Liver (tissue), 7 donors: ENCODE measurements at regions not wholly inside any gene's neighbourhood (a gene's known extent, or its start where the extent isn't known, plus 50 kb on each side); places are given as distances from the start of the nearest gene placed in this dataset.

ENCODE experiments used
- DNase-seq: peaks from one replicate; pipeline ENCODE4 v3.0.0-alpha.2; 2017; ENCODE audit warnings: low spot score
- H3K27ac ChIP-seq, 2 donors: one replicate each; pipeline ENCODE4 v1.7.0; 2013; ENCODE audit warnings: inconsistent platforms in 2 of 2, low read length in 2 of 2, control low read depth in 1 of 2, low read depth in 1 of 2, mild to moderate bottlenecking in 1 of 2
- H3K27me3 ChIP-seq, 4 donors: one replicate each; pipeline versions ENCODE4 v1.6.1 to v1.7.0; 2013; ENCODE audit warnings: low read length in 3 of 4, inconsistent platforms in 1 of 4, mild to moderate bottlenecking in 1 of 4, moderate library complexity in 1 of 4; ENCODE audit not compliant: control insufficient read depth in 4 of 4, insufficient read depth in 4 of 4
- H3K36me3 ChIP-seq, 4 donors: one replicate each; pipeline versions ENCODE4 v1.6.1 to v1.7.0; 2013; ENCODE audit warnings: low read length in 3 of 4, mild to moderate bottlenecking in 3 of 4, low read depth in 1 of 4, moderate library complexity in 1 of 4; ENCODE audit not compliant: control insufficient read depth in 4 of 4, insufficient read depth in 3 of 4
- H3K4me1 ChIP-seq, 4 donors: one replicate each; pipeline versions ENCODE4 v1.6.1 to v1.7.0; 2013; ENCODE audit warnings: low read length in 3 of 4, mild to moderate bottlenecking in 3 of 4, moderate library complexity in 1 of 4; ENCODE audit not compliant: control insufficient read depth in 4 of 4, insufficient read depth in 4 of 4
- H3K4me3 ChIP-seq, 3 donors: one replicate each; pipeline versions ENCODE4 v1.6.1 to v1.7.0; 2013; ENCODE audit warnings: low read length in 3 of 3, control low read depth in 1 of 3, low read depth in 1 of 3, mild to moderate bottlenecking in 1 of 3
- H3K9ac ChIP-seq, 2 donors: one replicate each; pipeline ENCODE4 v1.7.0; 2013; ENCODE audit warnings: low read length in 2 of 2, mild to moderate bottlenecking in 2 of 2, moderate library complexity in 2 of 2, control low read depth in 1 of 2, low read depth in 1 of 2
- H3K9me3 ChIP-seq, 4 donors: one replicate each; pipeline versions ENCODE4 v1.6.1 to v1.7.0; 2013; ENCODE audit warnings: low read length in 3 of 4; ENCODE audit not compliant: control insufficient read depth in 4 of 4
- EGR1 ChIP-seq, 2 donors: IDR thresholded peaks; 2 replicates each; pipeline ENCODE4 v1.6.1; 2016 to 2018; ENCODE audit warnings: antibody characterized with exemption in 2 of 2, low read depth in 2 of 2
- FOXA2 ChIP-seq: IDR thresholded peaks from 2 replicates; pipeline ENCODE4 v1.6.1; 2016; ENCODE audit warnings: antibody characterized with exemption
- GABPA ChIP-seq, 2 donors: IDR thresholded peaks in 1 of 2; conservative IDR thresholded peaks in 1 of 2; 2 replicates each; pipeline ENCODE4 v1.6.1; 2016; ENCODE audit warnings: antibody characterized with exemption in 2 of 2, mild to moderate bottlenecking in 1 of 2, moderate library complexity in 1 of 2
- HNF4G ChIP-seq: IDR thresholded peaks from 2 replicates; pipeline ENCODE4 v1.6.1; 2016; ENCODE audit warnings: antibody characterized with exemption
- RXRA ChIP-seq, 2 donors: IDR thresholded peaks; 2 replicates each; pipeline ENCODE4 v1.6.1; 2017 to 2018; ENCODE audit warnings: antibody characterized with exemption in 2 of 2, mild to moderate bottlenecking in 1 of 2
- SP1 ChIP-seq: IDR thresholded peaks from 2 replicates; pipeline ENCODE4 v1.6.1; 2018; ENCODE audit warnings: antibody characterized with exemption, mild to moderate bottlenecking
- YY1 ChIP-seq: IDR thresholded peaks from 2 replicates; pipeline ENCODE4 v1.6.1; 2016; ENCODE audit warnings: antibody characterized with exemption, mild to moderate bottlenecking
- ZBTB33 ChIP-seq: IDR thresholded peaks from 2 replicates; pipeline ENCODE4 v1.6.1; 2016; ENCODE audit warnings: antibody characterized with exemption
- WGBS: extraction: QIAGEN DNeasy Blood & Tissue Kit; methylation state at CpG from one replicate; pipeline ENCODE4 v1.1.7; 2013; 5-methylcytosine and 5-hydroxymethylcytosine counted together
- TF ChIP-seq, protein P1 (sequence below): IDR thresholded peaks from 2 replicates; pipeline ENCODE4 v1.6.1; 2016; ENCODE audit warnings: antibody characterized with exemption, mild to moderate bottlenecking
- TF ChIP-seq, protein P2 (sequence below): IDR thresholded peaks from 2 replicates; pipeline ENCODE4 v1.6.1; 2016; ENCODE audit warnings: antibody characterized with exemption
- donor health status: healthy.
- donor health status: healthy.
- donor health status: healthy.
- donor health status: healthy.

DNA sequence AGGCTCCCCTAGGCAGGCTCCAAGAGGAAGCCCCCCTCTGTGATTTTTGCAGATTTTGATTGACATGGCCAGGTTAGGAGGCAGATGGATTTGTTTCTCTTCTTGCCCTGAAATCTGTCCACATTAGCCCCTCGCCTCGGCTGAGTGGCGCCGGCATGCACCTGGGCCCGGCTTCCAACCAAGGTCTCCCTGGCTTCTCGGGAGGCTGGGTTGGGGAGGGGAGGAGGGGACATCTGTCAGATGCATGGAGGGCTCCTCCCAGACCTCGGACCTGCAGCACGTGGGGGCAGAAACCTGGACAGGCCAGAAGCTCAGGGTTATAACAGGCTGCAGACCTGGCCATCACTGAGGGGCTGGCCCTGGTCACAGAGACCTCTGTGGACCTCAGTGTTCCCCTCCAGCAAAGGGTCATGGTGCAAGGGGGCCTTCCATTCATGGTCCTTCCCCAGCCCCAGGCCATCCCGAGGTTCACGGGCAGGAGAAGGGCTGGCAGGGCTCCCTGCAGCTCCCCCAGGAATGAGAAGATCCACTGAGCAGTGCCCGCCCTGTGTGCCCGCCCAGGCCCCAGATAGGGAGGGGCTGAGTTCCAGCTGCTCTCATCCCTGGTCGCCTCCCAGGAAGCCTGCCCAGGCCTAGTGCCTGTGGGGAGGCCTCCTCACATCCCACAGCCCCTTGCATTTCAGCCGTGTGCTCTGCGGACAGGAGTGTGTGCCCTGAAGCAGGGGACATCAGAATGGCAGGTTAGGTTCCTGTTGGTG is 747.8 kb downstream of the BRD1 start:
- 82% methylated on average over 15 of the region's 15 CpGs for WGBS
- H3K9ac ChIP-seq: no peak overlapping the region
- H3K27ac ChIP-seq: no peak overlapping the region
- DNase-seq: no peak
- H3K4me3 ChIP-seq: no peak overlapping the region
- TF ChIP-seq FOXA2 (no peak), SP1 (no peak), EGR1 (IDR thresholded peaks at IDR 0.05; ENCODE audit: low read depth in 2 of 2) (no peak), RXRA (IDR thresholded peaks at IDR 0.05) (no peak), YY1 (no peak), HNF4G (no peak)
- TF ChIP-seq, protein P1, sequence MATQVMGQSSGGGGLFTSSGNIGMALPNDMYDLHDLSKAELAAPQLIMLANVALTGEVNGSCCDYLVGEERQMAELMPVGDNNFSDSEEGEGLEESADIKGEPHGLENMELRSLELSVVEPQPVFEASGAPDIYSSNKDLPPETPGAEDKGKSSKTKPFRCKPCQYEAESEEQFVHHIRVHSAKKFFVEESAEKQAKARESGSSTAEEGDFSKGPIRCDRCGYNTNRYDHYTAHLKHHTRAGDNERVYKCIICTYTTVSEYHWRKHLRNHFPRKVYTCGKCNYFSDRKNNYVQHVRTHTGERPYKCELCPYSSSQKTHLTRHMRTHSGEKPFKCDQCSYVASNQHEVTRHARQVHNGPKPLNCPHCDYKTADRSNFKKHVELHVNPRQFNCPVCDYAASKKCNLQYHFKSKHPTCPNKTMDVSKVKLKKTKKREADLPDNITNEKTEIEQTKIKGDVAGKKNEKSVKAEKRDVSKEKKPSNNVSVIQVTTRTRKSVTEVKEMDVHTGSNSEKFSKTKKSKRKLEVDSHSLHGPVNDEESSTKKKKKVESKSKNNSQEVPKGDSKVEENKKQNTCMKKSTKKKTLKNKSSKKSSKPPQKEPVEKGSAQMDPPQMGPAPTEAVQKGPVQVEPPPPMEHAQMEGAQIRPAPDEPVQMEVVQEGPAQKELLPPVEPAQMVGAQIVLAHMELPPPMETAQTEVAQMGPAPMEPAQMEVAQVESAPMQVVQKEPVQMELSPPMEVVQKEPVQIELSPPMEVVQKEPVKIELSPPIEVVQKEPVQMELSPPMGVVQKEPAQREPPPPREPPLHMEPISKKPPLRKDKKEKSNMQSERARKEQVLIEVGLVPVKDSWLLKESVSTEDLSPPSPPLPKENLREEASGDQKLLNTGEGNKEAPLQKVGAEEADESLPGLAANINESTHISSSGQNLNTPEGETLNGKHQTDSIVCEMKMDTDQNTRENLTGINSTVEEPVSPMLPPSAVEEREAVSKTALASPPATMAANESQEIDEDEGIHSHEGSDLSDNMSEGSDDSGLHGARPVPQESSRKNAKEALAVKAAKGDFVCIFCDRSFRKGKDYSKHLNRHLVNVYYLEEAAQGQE: no peak
- TF ChIP-seq, protein P2, sequence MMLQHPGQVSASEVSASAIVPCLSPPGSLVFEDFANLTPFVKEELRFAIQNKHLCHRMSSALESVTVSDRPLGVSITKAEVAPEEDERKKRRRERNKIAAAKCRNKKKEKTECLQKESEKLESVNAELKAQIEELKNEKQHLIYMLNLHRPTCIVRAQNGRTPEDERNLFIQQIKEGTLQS: no peak
- H3K27me3 ChIP-seq: no peaks in the 10 kb centered on the region
- H3K36me3 ChIP-seq: no peaks in the 10 kb centered on the region
- H3K9me3 ChIP-seq: no peaks in the 10 kb centered on the region
- H3K4me1 ChIP-seq: no peaks in the 10 kb centered on the region

DNA sequence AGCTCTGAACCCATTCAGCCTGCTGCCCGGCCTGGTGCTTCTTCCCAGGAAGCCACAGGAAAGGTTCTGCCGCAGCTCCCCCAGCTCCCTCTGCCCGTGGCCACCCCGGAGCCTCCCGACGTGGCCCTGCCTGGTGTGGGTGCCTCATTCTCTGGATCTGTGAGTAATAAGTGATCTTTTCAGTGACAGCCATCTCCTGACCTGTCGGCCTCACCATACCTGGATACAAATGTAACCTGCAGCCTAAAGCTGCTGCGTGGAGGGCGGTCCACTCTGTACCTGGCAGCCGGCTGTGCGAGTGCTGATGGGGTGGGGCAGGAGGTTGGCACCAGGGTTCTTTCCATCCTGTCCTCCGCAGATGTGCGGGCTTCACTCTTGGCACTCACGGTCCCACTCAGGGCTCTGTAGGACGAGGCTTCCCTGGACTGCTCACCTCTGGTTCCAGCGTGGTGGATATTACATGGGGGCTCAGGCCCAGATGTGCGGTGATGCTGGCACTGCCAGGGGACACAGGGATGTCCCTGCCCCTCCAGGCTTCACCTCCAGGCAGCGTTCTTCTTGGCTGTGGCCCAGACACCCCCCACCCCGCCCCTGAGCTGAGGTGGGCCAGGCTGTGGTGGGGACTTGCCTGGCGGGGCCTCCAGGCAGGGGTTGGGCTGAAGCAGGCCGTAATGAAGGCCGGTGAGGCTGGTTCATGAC is 748.5 kb downstream of the BRD1 start:
- TF ChIP-seq GABPA (IDR thresholded peaks at IDR 0.05 in 1 of 2, conservative IDR thresholded peaks at IDR 0.05 in 1 of 2): no peak
- no peak for TF ChIP-seq YY1
- DNase-seq: no peak
- Histone ChIP-seq H3K36me3 (no peaks in the 10 kb centered on the region), H3K9ac (no peak overlapping the region), H3K27ac (no peak overlapping the region), H3K4me3 (no peak overlapping the region), H3K9me3 (no peaks in the 10 kb centered on the region), H3K27me3 (peaks cover 0 to under 1% (median 0%) of the 10 kb centered on the region in 4 donors), H3K4me1 (no peaks in the 10 kb centered on the region)
- 83% methylated on average over 22 of the region's 22 CpGs for WGBS

- no peak overlapping the region for H3K4me3 ChIP-seq
- WGBS: 76% methylated on average over 26 of the region's 26 CpGs
- H3K9me3 ChIP-seq: no peaks in the 10 kb centered on the region
- H3K27ac ChIP-seq: no peak overlapping the region
- no peak overlapping the region for H3K9ac ChIP-seq
- TF ChIP-seq ZBTB33: no peak
- no peak for DNase-seq
- peaks cover 0 to 3% (median 0%) of the 10 kb centered on the region in 4 donors for H3K27me3 ChIP-seq
- H3K4me1 ChIP-seq: no peaks in the 10 kb centered on the region
- no peaks in the 10 kb centered on the region for H3K36me3 ChIP-seq
Measured at GRCh38 chr22:49078076-49078710, 749.5 kb downstream of the BRD1 start.
